ENCODE measurements at regions not wholly inside any gene's neighbourhood (a gene's known extent, or its start where the extent isn't known, plus 50 kb on each side); places are given as distances from the start of the nearest gene placed in this dataset.
"Not testable (repeated sequence)": the region's sequence is repeated elsewhere in the genome, so short reads cannot be mapped to it uniquely, and the experiment has no call there.

DNA sequence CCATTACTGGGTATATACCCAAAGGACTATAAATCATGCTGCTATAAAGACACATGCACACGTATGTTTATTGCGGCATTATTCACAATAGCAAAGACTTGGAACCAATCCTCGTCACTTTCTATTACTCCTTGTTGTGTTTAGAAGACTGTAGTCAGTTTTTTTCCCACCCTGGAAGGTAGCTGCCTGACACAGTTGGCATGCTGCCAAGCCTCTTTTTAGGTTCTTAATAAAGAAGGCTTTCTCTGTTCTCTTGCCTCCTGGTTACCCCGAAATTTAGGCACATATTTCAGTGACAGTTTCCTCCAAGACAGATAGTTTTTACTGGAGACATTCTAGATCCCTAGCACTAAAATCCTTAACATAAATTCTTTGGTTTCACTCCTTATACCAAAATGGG lies 205.4 kb upstream of the PCSK5 start:
- TF ChIP-seq POLR2A (IDR thresholded peaks at IDR 0.05) (no peak), POLR2AphosphoS5 (IDR thresholded peaks at IDR 0.05) (no peak), EP300 (IDR thresholded peaks at IDR 0.05) (no peak)
- TF ChIP-seq, protein P1, sequence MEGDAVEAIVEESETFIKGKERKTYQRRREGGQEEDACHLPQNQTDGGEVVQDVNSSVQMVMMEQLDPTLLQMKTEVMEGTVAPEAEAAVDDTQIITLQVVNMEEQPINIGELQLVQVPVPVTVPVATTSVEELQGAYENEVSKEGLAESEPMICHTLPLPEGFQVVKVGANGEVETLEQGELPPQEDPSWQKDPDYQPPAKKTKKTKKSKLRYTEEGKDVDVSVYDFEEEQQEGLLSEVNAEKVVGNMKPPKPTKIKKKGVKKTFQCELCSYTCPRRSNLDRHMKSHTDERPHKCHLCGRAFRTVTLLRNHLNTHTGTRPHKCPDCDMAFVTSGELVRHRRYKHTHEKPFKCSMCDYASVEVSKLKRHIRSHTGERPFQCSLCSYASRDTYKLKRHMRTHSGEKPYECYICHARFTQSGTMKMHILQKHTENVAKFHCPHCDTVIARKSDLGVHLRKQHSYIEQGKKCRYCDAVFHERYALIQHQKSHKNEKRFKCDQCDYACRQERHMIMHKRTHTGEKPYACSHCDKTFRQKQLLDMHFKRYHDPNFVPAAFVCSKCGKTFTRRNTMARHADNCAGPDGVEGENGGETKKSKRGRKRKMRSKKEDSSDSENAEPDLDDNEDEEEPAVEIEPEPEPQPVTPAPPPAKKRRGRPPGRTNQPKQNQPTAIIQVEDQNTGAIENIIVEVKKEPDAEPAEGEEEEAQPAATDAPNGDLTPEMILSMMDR (IDR thresholded peaks at IDR 0.05) = no peak
- 54 to 68% (median 59%) methylated on average over 4 of the region's 4 CpGs for WGBS, 5 donors

DNA sequence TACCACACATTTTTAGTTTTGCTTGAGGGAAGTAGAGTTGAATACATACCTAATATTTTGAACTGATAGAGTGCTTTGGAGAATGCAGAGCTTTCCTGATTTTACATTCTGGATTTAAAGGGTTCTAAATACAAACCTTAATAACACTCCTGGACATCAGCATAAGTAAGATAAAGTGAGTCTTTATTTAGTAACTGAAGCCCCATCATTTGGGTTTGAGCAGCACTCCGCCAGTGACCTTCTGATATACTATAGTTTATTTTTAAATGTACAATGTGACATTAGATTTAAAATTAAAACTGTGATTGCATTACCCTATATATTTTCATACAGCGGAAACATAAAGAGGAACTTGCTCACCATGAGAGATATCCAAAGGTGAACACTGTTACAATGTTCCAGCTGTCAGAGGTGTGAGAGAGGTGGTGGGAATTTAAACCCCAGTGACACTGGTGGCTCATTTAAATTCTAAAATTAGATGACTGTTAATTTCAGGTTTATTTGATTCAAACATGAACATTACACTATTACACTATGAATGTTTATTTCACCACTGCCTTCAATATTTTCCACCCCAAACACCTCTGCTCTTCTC lies 203.0 kb upstream of the PCSK5 start:
- no peak for DNase-seq
- no peak overlapping the region for H3K27ac ChIP-seq
- no peak overlapping the region for H3K4me3 ChIP-seq
- no peaks in the 10 kb centered on the region for H3K4me1 ChIP-seq
- H3K9me3 ChIP-seq = no peaks in the 10 kb centered on the region
- intact Hi-C loops (cut with DNase I; ENCODE audit: low total_unique reads) = no loop called here
- no peak for TF ChIP-seq POLR2A (IDR thresholded peaks at IDR 0.05)
- no peaks in the 10 kb centered on the region for H3K36me3 ChIP-seq
- H3K27me3 ChIP-seq = no peaks in the 10 kb centered on the region
- WGBS, 5 donors = 46 to 94% (median 70%) methylated on average over 2 of the region's 2 CpGs

More for the DNA sequence above, 205.4 kb upstream of the PCSK5 start:
- no peaks in the 10 kb centered on the region for H3K4me1 ChIP-seq
- no peak for DNase-seq
- no peaks in the 10 kb centered on the region for H3K9me3 ChIP-seq
- no peak overlapping the region for H3K27ac ChIP-seq
- H3K36me3 ChIP-seq = no peaks in the 10 kb centered on the region
- intact Hi-C loops (cut with DNase I; ENCODE audit: low total_unique reads) = no loop called here
- no peaks in the 10 kb centered on the region for H3K27me3 ChIP-seq
- no peak overlapping the region for H3K4me3 ChIP-seq

DNA sequence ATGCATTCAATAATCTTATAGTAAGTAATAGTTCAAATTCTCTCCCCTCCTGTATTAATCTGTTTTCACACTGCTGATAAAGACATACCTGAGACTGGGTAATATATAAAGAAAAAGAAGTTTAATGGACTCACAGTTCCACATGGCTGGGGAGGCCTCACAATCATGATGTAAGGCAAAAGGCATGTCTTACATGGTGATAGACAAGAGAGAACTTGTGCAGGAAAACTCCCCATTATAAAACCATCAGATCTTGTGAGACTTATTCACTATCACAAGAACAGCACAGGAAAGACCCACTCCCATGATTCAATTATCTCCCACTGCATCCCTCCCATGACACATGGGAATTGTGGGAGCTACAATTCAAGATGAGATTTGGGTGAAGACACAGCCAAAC lies 199.9 kb upstream of the PCSK5 start:
- H3K27ac ChIP-seq; H3K4me3 ChIP-seq; H3K27me3 ChIP-seq; H3K9me3 ChIP-seq; H3K4me1 ChIP-seq; intact Hi-C loops (cut with DNase I; ENCODE audit: low total_unique reads); DNase-seq; H3K36me3 ChIP-seq: not testable (repeated sequence)

DNA sequence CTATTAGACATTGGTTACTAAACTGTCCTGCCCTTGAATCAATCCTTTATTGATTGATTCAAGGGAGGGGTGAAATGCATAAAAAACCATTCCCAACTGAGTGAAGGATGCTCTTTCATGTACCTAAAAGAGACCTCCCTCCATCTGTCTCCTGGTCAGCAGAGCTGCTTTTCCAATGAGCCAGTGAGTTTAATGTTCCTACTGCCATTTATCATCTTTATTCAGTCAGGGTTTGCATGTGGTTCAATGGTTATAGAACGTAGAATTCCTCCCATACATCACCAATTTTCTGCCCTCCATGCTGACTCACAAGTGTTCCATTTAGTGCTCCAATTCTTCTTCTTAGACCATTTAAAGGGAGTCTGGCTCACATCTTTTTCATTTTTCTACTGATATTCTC lies 199.1 kb upstream of the PCSK5 start:
- Histone ChIP-seq H3K4me1 (no peaks in the 10 kb centered on the region), H3K36me3 (no peaks in the 10 kb centered on the region), H3K27ac (no peak overlapping the region), H3K9me3 (no peaks in the 10 kb centered on the region), H3K27me3 (no peaks in the 10 kb centered on the region), H3K4me3 (no peak overlapping the region)
- DNase-seq = no peak
- intact Hi-C loops (cut with DNase I; ENCODE audit: low total_unique reads) = no loop called here
- WGBS, 5 donors = 60 to 80% (median 73%) methylated on average over 1 of the region's 1 CpG
- TF ChIP-seq POLR2AphosphoS5 (IDR thresholded peaks at IDR 0.05) (no peak), EP300 (IDR thresholded peaks at IDR 0.05) (no peak), POLR2A (IDR thresholded peaks at IDR 0.05) (no peak)
- TF ChIP-seq, protein P1 (IDR thresholded peaks at IDR 0.05) = no peak

DNA sequence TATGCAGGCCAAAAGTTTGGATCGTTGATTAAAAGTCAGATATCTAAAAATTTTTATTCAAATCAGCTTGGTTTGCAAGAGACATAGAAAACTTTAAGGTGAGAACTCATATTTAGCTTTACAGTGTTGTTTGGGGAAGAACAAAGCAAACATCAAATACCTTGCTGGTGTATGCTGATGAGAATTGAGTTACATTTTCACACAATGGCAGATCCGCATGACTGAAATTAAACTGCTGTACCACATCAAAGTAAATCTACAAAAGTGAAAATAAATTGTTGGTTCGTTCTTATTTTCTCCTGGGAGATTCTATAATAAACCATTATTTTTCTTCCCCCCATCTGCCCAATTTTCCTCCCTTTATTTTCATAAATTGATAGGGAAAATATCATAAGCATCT lies 198.2 kb upstream of the PCSK5 start:
- Histone ChIP-seq H3K27ac (no peak overlapping the region), H3K9me3 (no peaks in the 10 kb centered on the region), H3K4me1 (no peaks in the 10 kb centered on the region), H3K27me3 (no peaks in the 10 kb centered on the region), H3K4me3 (no peak overlapping the region), H3K36me3 (no peaks in the 10 kb centered on the region)
- WGBS, 5 donors = 40 to 75% (median 62%) methylated on average over 3 of the region's 3 CpGs
- DNase-seq = no peak
- TF ChIP-seq, protein P1 (IDR thresholded peaks at IDR 0.05) = no peak
- TF ChIP-seq POLR2A (IDR thresholded peaks at IDR 0.05) = no peak
- TF ChIP-seq EP300 (IDR thresholded peaks at IDR 0.05) = no peak
- TF ChIP-seq POLR2AphosphoS5 (IDR thresholded peaks at IDR 0.05) = no peak
- intact Hi-C loops (cut with DNase I; ENCODE audit: low total_unique reads) = no loop called here

Measured in stomach (tissue), 8 donors.